ENCODE measurements at regions not wholly inside any gene's neighbourhood (a gene's known extent, or its start where the extent isn't known, plus 50 kb on each side); places are given as distances from the start of the nearest gene placed in this dataset.

GRCh38 chr18:56108478-56109367, 520.7 kb upstream of the TCF4 start:
- no peak for TF ChIP-seq CTCF (IDR thresholded peaks at IDR 0.05; ENCODE audit: low read depth, low read length)
- no peak overlapping the region for H3K4me3 ChIP-seq (ENCODE audit: low read depth, low read length)

DNA sequence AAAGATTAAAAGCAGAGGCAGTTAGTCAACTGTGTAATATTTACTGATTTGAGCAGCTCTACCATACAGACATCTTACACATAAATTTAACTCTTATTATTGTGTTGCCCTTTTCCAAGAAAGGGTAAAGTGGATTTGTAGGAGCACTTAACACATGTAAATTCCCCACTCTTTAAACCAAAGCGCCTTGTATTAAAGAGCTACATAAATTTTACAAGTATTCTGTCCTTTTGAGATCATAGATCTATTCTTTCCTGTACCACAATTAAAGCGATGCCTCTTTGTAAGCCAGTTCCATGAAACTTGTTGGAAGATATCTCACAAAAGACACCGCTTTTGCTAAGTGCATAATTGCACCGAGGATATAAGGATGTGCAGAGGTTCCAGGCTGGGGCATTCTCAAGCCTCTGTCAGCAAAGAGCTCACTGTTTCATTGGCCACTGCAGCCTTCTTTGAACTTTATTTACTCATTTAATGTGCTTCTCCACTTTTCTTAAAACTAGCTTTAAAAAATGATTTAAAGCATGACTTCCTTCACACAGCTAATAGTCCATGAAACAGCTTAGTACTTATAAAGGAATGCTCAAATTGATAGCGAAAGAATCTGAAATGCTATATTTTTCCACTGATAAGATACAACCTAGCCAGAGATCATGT, 520.0 kb upstream of the TCF4 start:
- H3K4me3 ChIP-seq (ENCODE audit: low read depth, low read length) = no peak overlapping the region
- TF ChIP-seq CTCF (IDR thresholded peaks at IDR 0.05; ENCODE audit: low read depth, low read length) = no peak

DNA sequence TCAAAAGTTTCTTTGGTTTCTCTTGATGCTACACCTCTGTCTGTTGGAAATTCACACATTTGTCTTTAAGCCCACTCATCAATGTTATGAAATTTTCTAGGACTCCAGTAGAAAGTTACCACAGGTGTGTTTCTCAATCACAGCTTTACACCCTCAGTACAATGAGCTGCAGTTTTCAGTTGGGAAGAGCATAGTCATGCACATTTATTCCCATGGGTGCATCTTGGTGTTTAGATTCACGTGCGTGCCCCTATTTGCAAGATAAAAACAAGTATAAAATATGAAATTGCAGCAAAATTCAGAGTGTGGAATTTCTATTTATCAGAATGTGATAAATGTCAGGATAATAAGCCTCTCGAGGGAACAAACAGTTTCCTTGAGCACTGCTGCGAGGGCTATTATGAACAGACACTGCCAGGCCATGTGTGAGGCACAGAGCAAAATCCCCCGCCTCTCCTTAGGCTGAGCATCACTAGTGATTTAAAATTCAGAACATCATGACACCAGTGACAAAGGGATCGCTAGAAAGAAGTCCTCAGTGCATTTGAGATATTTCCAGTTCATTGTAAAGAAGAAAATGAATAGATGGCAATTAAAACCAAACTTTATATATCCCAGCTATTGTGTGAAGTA, 512.2 kb upstream of the TCF4 start:
- no peak overlapping the region for H3K4me3 ChIP-seq (ENCODE audit: low read depth, low read length)
- TF ChIP-seq CTCF (IDR thresholded peaks at IDR 0.05; ENCODE audit: low read depth, low read length) = no peak

GRCh38 chr18:56097621-56098020, 509.6 kb upstream of the TCF4 start:
- H3K4me3 ChIP-seq (ENCODE audit: low read depth, low read length) = no peak overlapping the region
- TF ChIP-seq CTCF (IDR thresholded peaks at IDR 0.05; ENCODE audit: low read depth, low read length) = no peak

GRCh38 chr18:56096861-56097260, 508.9 kb upstream of the TCF4 start:
- no peak overlapping the region for H3K4me3 ChIP-seq (ENCODE audit: low read depth, low read length)
- no peak for TF ChIP-seq CTCF (IDR thresholded peaks at IDR 0.05; ENCODE audit: low read depth, low read length)

DNA sequence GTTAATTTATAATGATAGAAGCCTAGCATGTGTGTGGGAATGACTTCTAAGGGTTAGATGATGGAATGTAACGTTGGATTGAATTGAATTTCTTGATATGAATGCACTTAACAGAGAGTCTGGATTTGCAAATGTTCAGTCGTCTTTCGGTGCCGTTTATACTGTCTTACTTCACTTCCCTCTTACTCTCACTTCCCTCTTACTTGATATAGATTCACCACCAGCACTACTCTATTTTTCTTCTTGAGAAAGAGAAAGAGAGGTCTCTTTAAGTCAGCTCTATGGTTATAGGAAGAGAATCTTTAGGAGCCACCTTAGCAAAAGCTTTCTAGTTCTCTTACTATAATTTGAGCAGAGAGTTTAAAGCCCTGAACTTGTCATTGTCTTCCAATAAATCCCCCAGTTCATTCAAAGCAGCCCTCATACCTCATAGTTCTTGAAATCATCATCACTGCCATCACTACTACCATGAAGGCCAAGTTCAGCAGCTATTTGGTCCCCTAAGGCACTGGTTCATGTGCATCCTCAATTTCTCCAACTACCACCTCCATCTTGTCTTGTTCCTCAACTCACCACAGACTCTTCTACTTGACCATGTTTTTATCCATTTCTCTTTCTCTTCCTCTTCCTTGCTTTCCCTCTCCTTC, 501.7 kb upstream of the TCF4 start:
- no peak overlapping the region for H3K4me3 ChIP-seq (ENCODE audit: low read depth, low read length)
- TF ChIP-seq CTCF (IDR thresholded peaks at IDR 0.05; ENCODE audit: low read depth, low read length) = no peak

Measured in WI38 (cell line).